AG04450 (cell line): ENCODE measurements at regions not wholly inside any gene's neighbourhood (a gene's known extent, or its start where the extent isn't known, plus 50 kb on each side); places are given as distances from the start of the nearest gene placed in this dataset.

Experiments used
- CTCF ChIA-PET: fragments of 300-600, 350-600 bp; formaldehyde crosslinking; extraction: SDS; loops from one replicate; lab custom pipeline; 2022; ENCODE audit warnings: antibody characterized with exemption, inconsistent platforms; lab: Charles Lee
- POLR2A ChIA-PET: fragments of 350-600 bp; formaldehyde crosslinking; extraction: SDS; loops from one replicate; lab custom pipeline; 2021; ENCODE audit warnings: antibody characterized with exemption, inconsistent platforms; lab: Yijun Ruan, JAX
- DNase-seq: peaks from one replicate; pipeline ENCODE4 v3.0.0-alpha.2; 2011; ENCODE audit warnings: low read depth, low spot score
- H3K27ac ChIP-seq: one replicate; pipeline ENCODE4 v1.5.1; 2012; ENCODE audit warnings: low read depth, low read length, control low read depth
- H3K27me3 ChIP-seq: one replicate; pipeline ENCODE4 v1.6.0; 2012; ENCODE audit warnings: low read length; ENCODE audit not compliant: control insufficient read depth, insufficient read depth
- H3K4me3 ChIP-seq: 2 replicates; pipeline ENCODE4 v1.5.1; 2011; ENCODE audit warnings: mild to moderate bottlenecking, low read depth, low read length, control low read depth
- H3K9me3 ChIP-seq: 2 replicates; pipeline ENCODE4 v1.5.1; 2012; ENCODE audit warnings: low read length; ENCODE audit not compliant: control insufficient read depth, insufficient read depth
- TF ChIP-seq, protein P1 (sequence below): IDR thresholded peaks from 2 replicates; pipeline ENCODE4 v1.5.1; 2011; ENCODE audit warnings: low read depth, low read length, control low read depth, inconsistent platforms

DNA sequence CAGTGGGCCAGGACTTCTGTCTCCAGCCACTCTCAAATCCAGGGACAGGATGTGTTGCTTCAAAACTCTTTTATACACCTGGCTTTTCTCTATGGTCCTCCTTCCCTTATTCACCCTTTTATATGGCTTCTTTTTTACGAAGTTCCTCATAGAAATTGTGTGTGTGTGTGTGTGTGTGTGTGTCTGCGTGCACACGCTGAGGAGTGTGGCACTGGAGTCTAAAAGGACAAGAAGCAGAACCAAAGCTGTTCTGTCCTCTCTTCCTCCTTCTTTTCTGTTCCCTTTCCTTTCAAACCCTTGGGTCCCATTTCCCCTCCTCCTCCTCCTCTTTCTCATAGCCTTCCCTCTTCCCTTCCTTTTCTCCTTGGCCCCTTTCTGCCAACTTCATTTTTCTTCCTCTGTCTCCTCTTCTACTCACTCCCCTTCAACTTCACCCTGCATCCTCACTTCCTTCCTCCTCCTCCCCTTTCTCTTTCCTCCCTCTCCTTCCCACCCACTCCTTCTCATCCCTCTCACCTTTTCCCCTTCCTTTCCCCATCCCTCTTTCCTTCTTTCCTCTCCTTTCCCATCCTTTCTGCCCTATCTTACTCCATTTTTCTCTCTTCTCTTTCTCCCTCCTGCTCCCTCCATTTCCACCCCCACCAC, 360.5 kb downstream of the MID1IP1 start:
- no peaks in the 10 kb centered on the region for H3K9me3 ChIP-seq
- CTCF ChIA-PET, result no interaction called here
- POLR2A ChIA-PET, result no interaction called here
- TF ChIP-seq, protein P1, sequence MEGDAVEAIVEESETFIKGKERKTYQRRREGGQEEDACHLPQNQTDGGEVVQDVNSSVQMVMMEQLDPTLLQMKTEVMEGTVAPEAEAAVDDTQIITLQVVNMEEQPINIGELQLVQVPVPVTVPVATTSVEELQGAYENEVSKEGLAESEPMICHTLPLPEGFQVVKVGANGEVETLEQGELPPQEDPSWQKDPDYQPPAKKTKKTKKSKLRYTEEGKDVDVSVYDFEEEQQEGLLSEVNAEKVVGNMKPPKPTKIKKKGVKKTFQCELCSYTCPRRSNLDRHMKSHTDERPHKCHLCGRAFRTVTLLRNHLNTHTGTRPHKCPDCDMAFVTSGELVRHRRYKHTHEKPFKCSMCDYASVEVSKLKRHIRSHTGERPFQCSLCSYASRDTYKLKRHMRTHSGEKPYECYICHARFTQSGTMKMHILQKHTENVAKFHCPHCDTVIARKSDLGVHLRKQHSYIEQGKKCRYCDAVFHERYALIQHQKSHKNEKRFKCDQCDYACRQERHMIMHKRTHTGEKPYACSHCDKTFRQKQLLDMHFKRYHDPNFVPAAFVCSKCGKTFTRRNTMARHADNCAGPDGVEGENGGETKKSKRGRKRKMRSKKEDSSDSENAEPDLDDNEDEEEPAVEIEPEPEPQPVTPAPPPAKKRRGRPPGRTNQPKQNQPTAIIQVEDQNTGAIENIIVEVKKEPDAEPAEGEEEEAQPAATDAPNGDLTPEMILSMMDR, result no peak
- no peaks in the 10 kb centered on the region for H3K27me3 ChIP-seq
- no peak for DNase-seq
- no peak overlapping the region for H3K27ac ChIP-seq
- H3K4me3 ChIP-seq, result no peak overlapping the region

DNA sequence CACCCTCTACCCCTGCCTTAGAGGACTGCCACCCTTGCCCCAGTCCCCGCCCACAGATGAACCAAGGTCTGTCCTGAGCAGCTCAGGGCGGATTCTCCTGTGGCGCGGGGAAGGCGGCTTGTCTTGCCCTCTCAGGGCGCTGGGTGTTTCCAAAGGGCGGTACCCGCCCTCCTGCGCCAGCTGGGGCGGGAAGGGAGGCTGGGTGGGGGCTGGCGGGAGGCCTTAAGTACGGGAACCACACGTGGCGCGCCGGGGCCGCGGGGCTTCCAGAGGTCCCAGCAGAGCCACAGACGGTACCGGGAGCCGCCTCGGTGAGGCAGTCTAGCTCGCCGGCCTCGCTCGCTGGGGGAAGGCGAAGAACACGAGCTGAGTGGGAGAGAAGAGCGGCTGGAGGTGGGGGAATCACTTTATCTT, 361.1 kb downstream of the MID1IP1 start:
- Histone ChIP-seq H3K27me3 (no peaks in the 10 kb centered on the region), H3K27ac (no peak overlapping the region), H3K9me3 (no peaks in the 10 kb centered on the region), H3K4me3 (no peak overlapping the region)
- TF ChIP-seq, protein P1, result no peak
- ChIA-PET CTCF (no interaction called here), POLR2A (no interaction called here)
- DNase-seq, result no peak

DNA sequence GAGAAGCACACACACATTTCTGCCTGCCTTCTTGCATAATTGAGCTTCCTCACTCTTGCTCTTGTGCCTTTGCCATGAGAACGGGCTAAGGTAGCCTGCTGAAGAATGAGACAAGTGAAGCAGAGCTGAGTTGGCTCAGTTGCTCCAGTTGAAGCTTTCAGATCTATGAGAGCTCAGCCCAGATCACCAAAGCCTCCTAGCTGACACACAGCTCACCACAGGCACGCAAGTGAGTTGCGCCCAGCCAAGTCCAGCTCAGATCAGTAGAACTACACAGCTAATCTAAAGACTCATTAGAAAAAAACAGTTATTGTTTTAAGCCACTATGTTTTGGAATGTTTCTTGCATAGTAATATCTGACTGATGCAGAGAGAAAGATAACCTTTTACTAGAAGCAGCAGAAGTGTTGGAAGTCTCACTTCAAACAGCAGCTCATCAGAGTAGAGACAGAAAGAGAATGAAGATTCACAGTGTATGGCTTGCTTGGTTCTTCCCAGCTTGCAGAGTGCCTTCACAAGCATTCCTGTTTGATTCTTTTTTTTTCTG, 362.4 kb downstream of the MID1IP1 start:
- H3K27me3 ChIP-seq, result no peaks in the 10 kb centered on the region
- H3K4me3 ChIP-seq, result no peak overlapping the region
- CTCF ChIA-PET, result interaction anchor here (0.7 kb wide), 1 partner anchor 14 kb away, joined by 3 read pairs; no protein-coding TSS in a partner anchor
- no peaks in the 10 kb centered on the region for H3K9me3 ChIP-seq
- DNase-seq, result no peak
- TF ChIP-seq, protein P1, result no peak
- no peak overlapping the region for H3K27ac ChIP-seq
- POLR2A ChIA-PET, result no interaction called here

DNA sequence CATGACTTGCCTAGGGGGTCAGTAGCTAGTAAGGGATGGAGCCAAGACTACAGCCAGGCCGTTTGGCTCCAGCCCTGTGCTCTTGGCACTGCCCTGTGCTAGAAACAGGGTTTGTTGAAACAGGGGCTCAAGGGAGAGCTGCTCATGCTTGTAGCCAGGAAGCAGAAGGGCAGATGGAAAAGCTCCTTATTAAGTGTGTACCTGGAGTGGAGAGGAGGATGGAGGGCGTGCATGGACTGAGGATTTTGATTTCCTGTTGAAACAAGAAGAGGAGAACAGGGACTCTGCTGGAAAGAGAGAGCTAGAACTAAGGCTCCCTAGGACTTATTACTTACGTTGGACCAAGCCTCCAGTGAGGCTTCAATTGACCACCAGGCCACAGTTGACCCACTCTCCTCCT, 363.0 kb downstream of the MID1IP1 start:
- ChIA-PET POLR2A (no interaction called here), CTCF (no interaction called here)
- Histone ChIP-seq H3K27me3 (no peaks in the 10 kb centered on the region), H3K4me3 (no peak overlapping the region), H3K27ac (no peak overlapping the region), H3K9me3 (no peaks in the 10 kb centered on the region)
- no peak for DNase-seq
- TF ChIP-seq, protein P1, result no peak

DNA sequence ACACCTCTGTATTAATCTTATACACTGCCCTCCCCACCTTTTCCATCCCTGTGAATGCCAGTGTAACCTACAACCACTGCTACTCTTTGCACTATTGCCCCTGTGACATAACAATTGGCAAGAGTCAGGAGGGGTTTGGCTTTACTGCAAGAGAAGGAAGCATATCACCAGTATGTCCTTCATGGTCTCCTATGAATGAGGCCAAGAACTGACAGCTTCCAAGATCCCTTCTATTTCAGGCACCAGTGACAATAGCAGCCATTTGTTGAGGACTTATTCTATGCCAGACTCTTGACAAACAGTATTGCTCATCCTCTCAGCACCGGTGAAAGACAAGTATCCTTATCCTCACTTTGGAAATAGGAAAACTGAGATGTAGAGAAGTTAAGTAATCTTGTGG, 363.9 kb downstream of the MID1IP1 start:
- POLR2A ChIA-PET, result no interaction called here
- H3K27ac ChIP-seq, result no peak overlapping the region

More for the DNA sequence above, 363.9 kb downstream of the MID1IP1 start:
- Histone ChIP-seq H3K9me3 (no peaks in the 10 kb centered on the region), H3K4me3 (no peak overlapping the region), H3K27me3 (no peaks in the 10 kb centered on the region)
- CTCF ChIA-PET, result no interaction called here
- DNase-seq, result no peak
- TF ChIP-seq, protein P1, result no peak
